ENCODE measurements at regions not wholly inside any gene's neighbourhood (a gene's known extent, or its start where the extent isn't known, plus 50 kb on each side); places are given as distances from the start of the nearest gene placed in this dataset.
"Not testable (repeated sequence)": the region's sequence is repeated elsewhere in the genome, so short reads cannot be mapped to it uniquely, and the experiment has no call there.

DNA sequence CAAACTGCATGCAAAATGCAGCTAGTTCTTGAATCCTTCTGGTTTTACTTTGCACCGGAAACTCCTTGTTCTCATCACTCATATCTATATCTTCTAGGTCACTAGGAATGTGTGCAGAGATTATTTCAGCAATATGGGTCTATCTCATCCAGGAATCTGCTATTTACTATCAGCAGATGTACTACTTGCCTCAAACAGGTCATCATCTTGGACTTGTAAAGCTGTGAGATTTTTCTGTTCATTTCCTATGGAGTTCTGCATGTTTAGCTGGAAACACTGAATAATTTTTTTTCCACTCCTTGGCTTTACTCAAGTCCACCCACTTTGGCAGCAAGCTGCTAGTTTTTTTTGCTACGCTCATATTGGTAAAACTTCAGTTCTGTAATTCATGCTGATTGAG, 334.8 kb downstream of the RPIA start:
- not testable (repeated sequence) for DNase-seq

DNA sequence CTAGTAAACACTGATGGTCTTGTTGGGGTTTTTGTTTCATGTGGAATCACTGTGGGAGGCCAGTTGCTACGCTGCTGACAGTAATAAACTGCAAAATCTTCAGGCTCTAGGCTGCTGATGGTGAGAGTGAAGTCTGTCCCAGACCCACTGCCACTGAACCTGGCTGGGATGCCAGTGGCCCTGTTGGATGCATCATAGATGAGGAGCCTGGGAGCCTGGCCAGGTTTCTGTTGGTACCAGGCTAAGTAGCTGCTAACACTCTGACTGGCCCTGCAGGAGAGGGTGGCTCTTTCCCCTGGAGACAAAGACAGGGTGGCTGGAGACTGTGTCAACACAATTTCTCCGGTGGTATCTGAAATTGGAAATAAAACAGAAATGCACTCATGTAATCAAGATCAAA, 335.6 kb downstream of the RPIA start:
- not testable (repeated sequence) for DNase-seq

DNA sequence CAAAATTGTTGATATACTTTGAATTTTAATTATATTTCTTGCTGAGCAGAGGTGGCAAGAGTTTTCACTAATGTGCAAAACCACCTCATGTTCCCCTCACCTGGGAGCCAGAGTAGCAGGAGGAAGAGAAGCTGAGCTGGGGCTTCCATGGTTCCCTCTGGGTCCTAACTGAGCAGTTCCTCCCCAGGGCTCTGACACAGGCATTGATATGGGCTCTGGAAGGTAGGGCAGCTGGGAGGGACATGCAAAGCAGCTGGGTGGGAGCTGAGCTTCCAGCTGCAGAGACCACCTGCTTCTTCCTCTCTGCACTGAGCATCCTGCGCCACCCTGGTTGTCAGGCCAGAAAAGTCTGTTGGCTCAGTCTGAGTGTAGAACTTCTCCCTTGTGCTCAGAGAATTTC, 336.1 kb downstream of the RPIA start:
- DNase-seq = not testable (repeated sequence)

DNA sequence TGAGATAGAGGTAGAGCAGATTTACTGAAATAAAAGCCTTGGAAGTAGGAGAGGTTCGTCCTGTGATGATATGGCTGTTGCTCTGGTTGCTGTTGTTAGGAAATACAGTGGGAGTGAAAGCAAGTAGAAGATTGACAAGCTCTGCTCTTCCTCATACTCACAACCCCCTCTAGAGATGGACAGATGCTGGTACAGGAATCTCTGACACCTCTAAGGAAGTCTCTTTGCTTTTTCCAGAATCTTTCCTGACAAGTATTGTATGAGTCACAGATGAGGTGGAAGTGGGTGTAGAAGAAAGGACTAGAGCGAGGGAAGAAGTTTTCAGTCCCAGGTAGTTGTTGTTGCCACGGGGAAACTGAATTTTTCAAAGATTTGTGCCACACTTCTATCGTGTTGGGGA, 337.8 kb downstream of the RPIA start:
- not testable (repeated sequence) for DNase-seq

DNA sequence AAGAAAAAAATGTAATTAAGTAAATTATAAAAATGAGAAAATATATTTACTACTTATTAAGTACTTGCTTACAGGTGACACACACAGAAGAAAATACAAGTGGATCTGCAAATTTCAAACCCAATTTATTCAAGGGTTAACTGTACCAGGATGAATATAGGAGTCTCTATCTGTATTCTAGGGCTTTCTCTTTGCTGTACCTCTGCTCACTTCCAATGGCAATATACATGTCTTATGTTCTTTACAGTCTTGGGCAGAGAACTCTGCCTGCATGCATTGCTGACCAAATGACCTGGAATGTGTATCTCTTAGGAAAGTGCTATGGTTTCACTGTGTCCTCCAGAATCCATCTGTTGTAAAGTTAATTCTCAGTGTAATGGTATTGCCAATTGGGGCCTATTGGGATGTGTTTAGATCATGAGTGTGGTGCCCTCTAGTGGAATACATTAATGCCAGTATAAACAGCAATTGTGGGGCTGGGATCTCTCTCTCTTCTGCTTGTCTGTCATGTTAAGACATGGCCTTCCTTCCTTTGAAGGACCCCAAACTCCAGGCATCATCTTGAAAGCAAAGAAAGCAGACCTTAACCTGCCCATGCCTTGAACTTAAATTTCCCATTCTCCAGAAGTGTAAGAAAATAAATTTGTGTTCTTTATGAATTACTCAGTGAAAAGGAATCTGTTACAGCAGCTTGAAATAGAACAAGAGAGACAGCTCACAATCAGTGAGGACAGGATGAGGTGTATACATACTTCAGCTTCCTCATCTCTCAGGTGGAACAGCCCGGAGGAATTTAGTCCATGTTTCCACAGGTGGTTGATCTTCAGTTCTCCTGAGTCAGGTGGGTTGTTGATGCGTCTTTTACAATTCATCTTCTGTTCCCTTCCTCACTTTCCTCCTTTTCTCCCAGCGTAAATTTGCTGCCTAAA, 356.9 kb downstream of the RPIA start:
- DNase-seq = not testable (repeated sequence)

DNA sequence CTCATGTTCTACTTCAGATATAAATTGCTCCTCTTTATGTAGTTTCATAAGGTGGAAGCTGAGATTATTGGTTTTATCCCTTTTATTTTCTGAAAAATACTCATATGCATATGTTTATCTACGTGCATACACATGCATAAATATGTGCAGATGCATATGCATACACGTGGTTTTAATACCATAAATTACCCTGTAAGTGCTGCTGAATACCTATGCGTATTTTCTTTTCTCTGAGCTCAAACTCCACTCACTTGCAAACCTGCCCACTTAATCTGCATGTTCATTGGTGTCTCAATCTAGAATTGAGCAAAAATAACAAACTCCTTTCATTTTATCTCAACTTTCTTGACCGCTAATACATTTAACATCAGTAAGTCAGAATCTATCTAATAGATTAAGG, 367.1 kb downstream of the RPIA start:
- DNase-seq = not testable (repeated sequence)

DNA sequence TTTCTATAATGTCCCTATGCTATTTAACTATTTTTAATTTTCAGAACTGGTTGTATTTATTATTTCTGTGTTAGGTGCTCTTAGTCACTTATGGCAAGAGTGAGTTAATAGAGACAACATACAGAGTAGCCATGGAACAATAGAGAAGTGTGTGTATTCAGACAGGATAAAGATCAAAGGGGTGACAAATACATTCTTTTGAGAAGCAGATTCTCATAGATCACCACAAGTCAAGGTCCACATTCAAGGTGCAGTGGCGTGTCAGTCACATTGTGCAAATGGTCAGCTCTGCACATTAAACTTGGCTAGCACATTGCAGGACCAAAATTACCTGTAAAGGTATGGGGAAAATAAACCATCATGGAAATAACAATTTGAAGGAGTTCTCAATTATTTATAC, 369.7 kb downstream of the RPIA start:
- not testable (repeated sequence) for DNase-seq

DNA sequence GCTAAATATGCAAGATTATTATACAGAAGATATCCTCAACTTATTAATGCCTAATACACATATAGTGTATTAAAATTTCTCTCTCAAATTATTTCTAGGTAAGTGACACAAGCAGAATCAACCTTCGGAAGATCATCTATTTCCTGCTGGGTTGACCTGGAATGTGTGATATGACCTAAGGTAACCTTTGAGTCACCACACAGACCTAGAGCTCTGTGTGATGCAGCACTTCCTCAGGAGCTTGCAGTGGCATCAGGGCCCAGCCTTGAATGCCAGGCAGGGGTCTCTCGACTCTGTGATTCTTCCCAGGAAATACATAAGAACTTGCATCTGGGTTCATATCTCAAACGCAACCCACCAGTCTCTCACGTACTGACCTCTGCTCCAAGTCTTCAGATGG, 385.3 kb downstream of the RPIA start:
- DNase-seq = not testable (repeated sequence)

DNA sequence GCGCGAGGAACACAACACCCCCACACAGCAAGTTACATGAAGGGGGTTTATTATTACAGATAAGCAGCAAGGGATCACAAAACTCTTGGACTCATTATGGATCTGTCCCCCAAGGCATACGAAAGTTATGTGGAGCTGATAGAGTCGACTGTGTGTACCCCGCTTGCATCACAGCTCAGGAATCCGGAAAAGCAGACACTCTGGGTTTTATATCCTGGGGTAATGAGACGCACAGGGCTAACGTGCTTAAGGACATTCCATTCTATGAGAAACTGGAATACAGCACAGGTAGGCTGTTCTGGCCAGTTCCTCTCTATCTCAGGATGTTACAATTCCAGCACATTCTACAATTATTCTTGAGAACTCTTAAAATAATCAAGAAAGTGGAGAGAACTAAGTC, 401.4 kb downstream of the RPIA start:
- not testable (repeated sequence) for DNase-seq

DNA sequence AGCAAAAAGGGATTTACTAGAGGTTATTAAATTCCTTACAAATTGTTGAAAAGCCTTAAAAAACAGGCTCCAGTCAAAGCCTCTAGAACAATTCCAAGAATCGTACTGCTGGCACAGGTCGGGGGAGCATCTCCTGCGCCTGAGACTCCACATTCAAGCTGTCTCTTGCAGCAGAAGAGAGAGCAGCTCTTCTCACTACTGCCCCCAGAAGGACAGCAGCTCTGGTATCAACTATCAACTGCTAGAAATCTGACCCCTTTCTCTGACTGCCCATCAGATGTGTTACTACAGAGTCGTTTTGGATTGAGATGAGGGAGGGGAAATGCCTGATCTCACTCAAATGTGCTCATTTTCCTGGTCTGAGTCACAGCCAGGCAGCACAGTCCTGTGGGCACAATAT, 403.6 kb downstream of the RPIA start:
- not testable (repeated sequence) for DNase-seq

DNA sequence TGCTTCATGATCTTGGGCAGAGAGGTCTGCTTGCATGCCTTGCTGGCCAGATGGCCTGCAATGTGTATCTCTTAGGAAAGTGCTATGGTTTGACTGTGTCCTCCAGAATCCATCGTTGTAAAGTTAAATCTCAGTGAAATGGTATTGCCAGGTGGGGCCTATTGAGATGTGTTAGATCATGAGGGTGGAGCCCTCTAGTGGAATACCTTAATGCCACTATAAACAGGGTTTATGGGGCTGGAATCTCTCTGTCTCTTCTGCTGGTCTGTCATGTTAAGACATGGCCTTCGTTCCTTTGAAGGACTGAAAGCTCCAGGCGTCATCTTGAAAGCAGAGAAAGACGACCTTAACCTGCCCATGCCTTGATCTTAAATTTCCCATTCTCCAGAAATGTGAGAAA, 411.1 kb downstream of the RPIA start:
- DNase-seq = not testable (repeated sequence)

DNA sequence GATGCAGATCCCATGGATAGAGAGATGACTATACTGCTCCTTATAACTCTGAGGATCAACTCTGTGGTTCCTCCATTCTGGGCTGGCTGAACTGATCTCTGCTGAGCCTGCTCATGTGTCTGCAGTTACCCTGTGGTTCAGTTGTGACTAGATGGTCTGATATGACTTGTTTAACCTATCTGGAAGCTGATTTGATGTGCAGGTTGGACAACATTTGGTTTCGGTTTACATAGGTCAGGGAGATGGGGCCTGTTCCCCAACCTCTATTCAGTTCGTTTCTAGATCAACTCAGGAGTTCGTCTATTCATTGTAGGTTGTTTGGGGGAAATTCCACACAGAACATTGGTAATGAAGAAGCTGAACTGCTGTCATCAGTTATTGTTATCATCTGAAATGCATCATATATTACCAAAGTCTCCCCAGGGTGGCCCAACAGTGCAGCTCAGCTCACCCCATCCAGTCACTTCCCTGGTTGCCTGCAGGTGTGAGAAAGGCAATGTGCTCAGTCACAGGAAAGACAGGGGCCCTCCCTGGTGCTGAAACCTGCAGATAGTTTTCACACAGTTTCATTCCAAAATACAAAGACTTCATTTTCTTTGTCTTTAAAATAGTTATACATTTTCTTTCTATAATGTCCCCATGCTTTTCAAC, 415.0 kb downstream of the RPIA start:
- DNase-seq = not testable (repeated sequence)

DNA sequence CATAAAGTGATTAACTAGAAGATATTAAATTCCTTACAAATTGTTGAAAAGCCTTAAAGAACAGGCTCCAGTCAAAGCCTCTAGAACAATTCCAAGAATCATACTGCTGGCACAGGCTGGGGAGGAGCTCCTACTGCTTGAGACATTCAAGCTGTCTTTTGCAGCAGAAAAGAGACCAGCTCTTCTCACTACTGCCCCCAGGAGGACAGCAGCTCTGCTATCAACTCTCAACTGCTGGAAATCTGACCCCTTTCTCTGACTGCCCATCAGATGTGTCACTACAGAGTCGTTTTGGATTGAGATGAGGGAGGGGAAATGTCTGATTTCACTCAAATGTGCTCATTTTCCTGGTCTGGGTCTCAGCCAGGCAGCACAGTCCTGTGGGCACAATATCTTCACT, 421.0 kb downstream of the RPIA start:
- peak; percentile 5 for DNase-seq

DNA sequence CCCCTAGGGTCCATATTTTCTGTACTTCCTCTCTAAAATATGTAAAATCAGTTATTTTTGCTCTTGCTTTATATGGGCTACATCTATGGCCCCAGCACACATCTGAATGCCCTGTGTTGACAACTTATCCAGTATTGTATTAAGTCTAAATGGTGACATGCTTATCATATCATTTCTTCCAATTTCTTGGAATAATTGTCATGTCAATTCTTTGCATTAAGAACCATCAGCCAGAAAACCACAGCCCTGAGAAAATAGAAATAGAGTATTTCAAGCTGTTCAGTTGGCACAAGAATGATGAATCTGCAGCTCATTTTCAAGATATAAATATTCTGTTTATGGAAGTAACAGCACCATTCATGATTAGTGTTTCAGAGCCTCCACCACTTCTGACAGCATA, 421.8 kb downstream of the RPIA start:
- not testable (repeated sequence) for DNase-seq

DNA sequence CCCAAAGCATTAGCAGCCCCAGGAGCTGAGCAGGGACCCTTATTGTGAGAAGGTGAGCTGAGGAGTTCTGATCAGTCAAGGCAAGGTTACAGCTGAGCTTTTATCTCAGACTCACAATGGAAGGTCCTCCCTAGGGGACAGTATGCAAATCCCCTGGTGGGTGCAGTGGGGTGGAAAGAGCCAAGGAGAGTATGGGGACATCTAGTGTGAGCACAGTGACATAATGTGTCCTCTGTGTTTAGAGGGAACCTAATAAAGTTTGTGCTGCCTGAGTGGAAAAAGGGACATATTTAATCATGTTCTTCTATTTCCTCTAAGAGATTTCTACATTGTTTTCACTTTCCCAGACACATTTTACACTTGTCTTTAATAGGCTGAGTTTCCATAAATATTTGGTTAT, 438.0 kb downstream of the RPIA start:
- not testable (repeated sequence) for DNase-seq

DNA sequence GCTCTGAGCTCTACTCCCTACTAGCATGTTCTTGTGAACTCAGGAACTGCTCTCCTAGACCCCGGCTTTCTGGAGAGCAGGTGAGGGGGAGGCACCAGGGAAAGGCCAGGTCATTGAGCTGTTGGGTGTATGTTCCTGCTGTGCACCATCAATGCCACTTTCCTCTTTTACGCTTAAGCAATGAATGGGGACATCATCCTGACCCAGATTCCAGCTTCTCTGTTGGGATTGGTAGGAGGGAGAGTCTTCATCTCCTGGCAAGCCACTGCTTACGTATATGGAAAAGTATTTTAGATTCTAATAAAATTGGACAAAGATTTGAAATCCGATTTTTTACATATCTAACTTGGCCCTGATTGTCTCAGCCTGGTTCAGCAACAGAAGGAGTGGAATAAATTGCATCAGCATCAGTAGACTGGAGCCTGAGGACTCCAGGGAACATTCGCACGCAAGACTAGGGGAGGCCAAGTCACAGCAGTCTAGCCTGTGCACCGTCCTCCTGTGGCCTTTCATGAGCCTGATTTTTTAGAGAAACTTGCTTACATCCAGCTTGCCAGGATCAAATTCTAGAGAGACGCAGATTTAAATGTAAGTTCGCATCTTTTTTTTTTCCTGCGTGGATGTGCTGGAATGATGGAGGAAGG, 439.3 kb downstream of the RPIA start:
- not testable (repeated sequence) for DNase-seq

DNA sequence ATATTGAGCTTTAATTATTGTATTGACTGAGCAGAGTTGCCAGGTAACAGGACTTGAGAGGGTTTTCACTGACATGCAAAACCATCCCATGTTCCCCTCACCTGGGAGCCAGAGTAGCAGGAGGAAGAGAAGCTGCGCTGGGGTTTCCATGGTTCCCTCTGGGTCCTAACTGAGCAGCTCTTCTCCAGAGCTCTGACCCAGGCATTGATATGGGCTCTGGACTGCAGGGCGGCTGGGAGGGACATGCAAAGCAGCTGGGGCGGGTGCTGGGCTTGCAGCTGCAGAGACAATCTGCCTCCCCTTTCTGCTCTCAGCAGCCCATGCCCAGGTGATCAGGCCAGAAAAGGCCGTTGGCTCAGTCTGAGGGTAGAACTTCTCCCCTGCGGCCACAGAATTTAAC, 451.5 kb downstream of the RPIA start:
- DNase-seq = not testable (repeated sequence)

DNA sequence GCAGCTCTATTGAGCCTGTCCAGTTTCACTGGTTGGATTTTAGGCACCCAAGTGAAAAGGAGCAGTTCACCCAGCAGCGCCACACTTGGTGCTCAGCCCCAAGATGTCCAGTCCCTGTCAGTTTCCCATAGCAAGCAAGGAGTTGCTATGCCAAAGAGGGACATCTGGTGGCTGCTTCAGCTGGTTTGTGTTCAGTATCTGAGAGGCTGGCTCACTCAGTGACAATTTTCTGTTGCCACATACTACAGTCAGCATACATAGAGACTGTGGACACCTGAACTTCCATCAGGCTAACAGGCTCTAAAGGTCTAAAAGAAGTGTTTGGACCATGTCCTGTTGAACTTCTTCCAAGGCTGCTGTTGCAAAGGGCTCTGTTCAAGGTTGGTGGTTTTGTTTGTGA, 453.9 kb downstream of the RPIA start:
- DNase-seq = not testable (repeated sequence)

DNA sequence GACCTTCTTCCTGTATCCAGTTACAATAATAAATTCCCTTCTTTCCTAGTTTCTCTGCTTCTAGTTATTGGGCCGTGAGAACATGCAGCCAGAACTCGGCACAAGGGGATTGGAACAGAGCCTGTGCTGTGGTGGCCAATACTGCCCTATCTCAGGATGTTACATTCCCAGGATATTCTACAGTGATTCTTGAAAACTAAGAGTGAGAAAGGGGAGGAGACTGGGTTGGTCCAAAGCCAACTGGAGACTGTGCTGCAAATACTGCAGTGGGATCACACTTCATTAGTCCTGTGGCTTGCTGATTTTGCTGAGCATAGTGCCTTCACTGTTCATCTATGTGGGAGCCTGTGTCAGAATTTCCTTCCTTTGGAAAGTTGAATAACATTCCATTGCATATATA, 456.8 kb downstream of the RPIA start:
- not testable (repeated sequence) for DNase-seq

DNA sequence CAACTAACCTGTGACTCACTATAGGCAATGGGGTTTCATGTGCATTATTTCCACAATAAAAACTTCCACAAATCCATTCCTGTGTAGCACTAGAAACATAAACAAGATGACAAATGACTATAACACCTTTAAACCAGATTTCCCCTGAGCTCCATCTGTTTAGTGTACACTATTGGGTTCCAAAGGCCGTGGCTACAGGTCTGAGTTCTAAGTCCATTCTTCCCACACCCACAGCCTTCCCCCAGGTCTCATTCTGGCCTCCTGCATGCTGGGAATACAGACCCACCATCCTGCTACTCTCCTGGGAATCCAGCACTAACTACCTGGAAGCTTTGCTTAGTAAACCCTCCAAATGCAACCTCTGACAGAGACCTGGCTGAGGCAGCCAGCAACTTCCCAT, 460.2 kb downstream of the RPIA start:
- DNase-seq = not testable (repeated sequence)

DNA sequence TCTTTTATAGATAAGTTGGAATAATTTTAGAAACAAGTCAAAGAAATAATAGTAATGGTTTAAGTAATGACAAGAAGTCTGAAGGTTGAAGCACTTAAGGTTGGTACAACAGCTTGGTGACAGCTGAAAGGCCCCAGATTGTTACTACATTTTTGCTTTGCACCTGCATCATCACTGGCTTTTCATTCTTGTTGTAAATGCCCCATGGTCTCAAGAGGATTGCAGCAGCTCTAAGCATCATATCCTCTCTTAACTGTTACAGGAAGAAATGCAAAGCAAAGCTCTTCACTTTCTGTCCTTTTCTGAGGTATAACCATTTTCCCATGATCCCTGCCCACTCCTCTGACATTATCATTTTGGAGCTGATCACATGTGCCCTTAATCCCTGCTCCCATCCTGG, 461.0 kb downstream of the RPIA start:
- DNase-seq = not testable (repeated sequence)

DNA sequence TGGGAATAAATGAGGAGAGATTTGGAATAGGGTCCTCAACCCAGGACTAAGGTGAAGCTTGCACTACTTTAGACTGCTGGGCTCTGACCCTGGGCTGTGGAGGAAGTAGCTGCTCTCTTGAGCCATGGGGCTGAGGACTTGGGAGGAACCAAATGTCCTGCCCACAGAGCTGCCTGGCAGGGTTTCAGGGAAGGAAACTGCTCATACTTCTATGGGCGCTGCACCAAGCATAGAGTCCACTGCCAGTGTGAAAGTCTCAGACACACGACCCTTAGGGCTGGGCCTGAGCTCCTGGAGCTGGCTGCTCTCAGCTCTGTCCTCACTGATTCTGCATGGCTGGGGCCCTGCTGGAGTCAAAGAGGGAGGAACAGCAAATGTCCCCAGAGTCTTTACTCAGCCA, 461.7 kb downstream of the RPIA start:
- DNase-seq = not testable (repeated sequence)

DNA sequence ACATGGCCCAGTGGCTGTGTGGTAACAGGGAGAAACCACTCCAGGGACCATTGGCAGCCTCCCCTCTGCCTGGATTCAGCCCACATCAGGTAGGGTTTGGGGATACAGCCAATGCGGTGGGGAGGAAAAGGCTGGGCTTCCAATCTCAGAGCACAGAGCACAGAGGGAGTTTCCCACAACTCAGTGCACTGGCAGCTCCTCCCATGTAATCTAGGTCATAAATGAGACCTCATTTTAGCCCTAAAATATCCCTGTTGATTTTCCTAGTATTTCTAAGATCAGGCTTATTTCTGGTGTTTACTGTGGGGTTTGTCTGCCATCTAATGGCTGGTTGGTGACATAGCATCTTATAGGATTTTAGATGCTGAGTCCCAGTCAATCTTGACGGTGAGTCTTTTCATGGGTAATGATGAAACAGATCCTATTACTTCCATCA, 462.8 kb downstream of the RPIA start:
- DNase-seq = not testable (repeated sequence)

DNA sequence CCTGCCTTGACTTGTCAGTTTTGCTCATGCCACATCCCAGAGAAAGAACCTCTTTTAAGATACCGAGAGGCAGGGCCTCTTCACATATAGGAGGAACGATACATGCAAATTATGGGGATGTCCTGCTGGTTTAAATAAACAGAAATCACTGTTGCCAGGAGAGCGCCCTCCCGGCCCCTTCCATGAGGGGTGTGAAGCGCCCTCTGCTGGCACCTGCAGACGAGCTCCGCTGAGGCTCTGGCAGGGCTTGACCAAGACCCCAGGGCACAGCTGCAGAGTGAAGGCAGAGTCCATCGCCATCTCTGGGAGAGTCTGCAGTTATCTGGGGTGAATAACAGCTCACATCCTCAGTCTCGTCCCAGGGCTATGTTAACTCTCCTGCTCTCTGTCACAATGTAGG, 468.8 kb downstream of the RPIA start:
- not testable (repeated sequence) for DNase-seq

Measured in activated CD4-positive, alpha-beta T cell treated with anti-CD3 and anti-CD28 coated beads for 48 hours (primary cell).